H1 (cell line): ENCODE measurements at regions not wholly inside any gene's neighbourhood (a gene's known extent, or its start where the extent isn't known, plus 50 kb on each side); places are given as distances from the start of the nearest gene placed in this dataset.

Experiments used
- CREB1 ChIP-seq: IDR thresholded peaks from 2 replicates; pipeline ENCODE4 v1.6.1; 2012; ENCODE audit warnings: inconsistent platforms
- CTCF ChIP-seq, 3 experiments: IDR thresholded peaks; 1 replicate in 2 of 3; 2 replicates in 1 of 3; pipeline versions ENCODE4 v1.5.1 to v1.6.1; 2011; ENCODE audit warnings: low read length in 3 of 3, mild to moderate bottlenecking in 3 of 3, inconsistent platforms in 2 of 3, low read depth in 1 of 3, moderate library complexity in 1 of 3; ENCODE audit not compliant: insufficient read depth in 1 of 3; ENCODE audit errors: control extremely low read depth in 1 of 3
- EP300 ChIP-seq, 2 experiments: IDR thresholded peaks; 1 replicate in 1 of 2; 2 replicates in 1 of 2; pipeline ENCODE4 v1.6.1; 2011 to 2012; ENCODE audit warnings: low read depth in 2 of 2, low read length in 2 of 2, mild to moderate bottlenecking in 2 of 2, borderline replicate concordance in 1 of 2, inconsistent platforms in 1 of 2, moderate library complexity in 1 of 2
- GABPA ChIP-seq: IDR thresholded peaks from 2 replicates; pipeline ENCODE4 v1.6.1; 2011; ENCODE audit warnings: mild to moderate bottlenecking, low read length, moderate library complexity, borderline replicate concordance; ENCODE audit not compliant: insufficient read depth
- POLR2AphosphoS5 ChIP-seq: IDR thresholded peaks from 2 replicates; pipeline ENCODE4 v1.6.1; 2011; ENCODE audit warnings: low read depth, low read length
- YY1 ChIP-seq: IDR thresholded peaks from 2 replicates; pipeline ENCODE4 v1.6.1; 2011; ENCODE audit warnings: low read depth, mild to moderate bottlenecking, low read length
- ZNF274 ChIP-seq: IDR thresholded peaks from 2 replicates; pipeline ENCODE4 v1.7.0; 2012; ENCODE audit warnings: low read length, borderline replicate concordance; ENCODE audit errors: extremely low read depth

- TF ChIP-seq EP300 (IDR thresholded peaks at IDR 0.05; ENCODE audit: borderline replicate concordance in 1 of 2, low read depth in 2 of 2, low read length in 2 of 2), result no peak
- TF ChIP-seq ZNF274, result no peak
- TF ChIP-seq CREB1, result no peak
- TF ChIP-seq YY1, result no peak
- TF ChIP-seq CTCF (IDR thresholded peaks at IDR 0.05; ENCODE audit: control extremely low read depth in 1 of 3, insufficient read depth in 1 of 3, low read depth in 1 of 3, low read length in 3 of 3), result no peak
- no peak for TF ChIP-seq GABPA
- no peak for TF ChIP-seq POLR2AphosphoS5
Measured at GRCh38 chr2:7570247-7570646, 653.0 kb downstream of the RNF144A start.
